SK-N-SH (cell line): ENCODE measurements at regions not wholly inside any gene's neighbourhood (a gene's known extent, or its start where the extent isn't known, plus 50 kb on each side); places are given as distances from the start of the nearest gene placed in this dataset.

Experiments
- CTCF ChIA-PET: fragments of 300-600, 350-600 bp; formaldehyde crosslinking; extraction: SDS; loops from one replicate; lab custom pipeline; 2021; lab: Yijun Ruan, JAX
- POLR2A ChIA-PET: fragments of 350-600 bp; sonication (Branson Sonifier 250); formaldehyde crosslinking; extraction: SDS; loops from one replicate; lab custom pipeline; 2020; ENCODE audit warnings: antibody characterized with exemption, inconsistent platforms; lab: Yijun Ruan, JAX
- DNase-seq: peaks from one replicate; pipeline ENCODE4 v3.0.0; 2012
- H2AFZ ChIP-seq: fragments of 200-600 bp; sonication (generic); 2 replicates; pipeline ENCODE4 v1.8.1; 2016; ENCODE audit warnings: antibody characterized with exemption, mild to moderate bottlenecking, low read depth
- H3F3A ChIP-seq: fragments of 200-600 bp; sonication (generic); replicated peaks from 2 replicates; pipeline ENCODE3; 2016; ENCODE audit warnings: antibody characterized with exemption, mild to moderate bottlenecking; ENCODE audit not compliant: insufficient read depth
- H3K27ac ChIP-seq, 2 experiments: fragments of 200-500 bp in 1 of 2; fragments of 200-600 bp in 1 of 2; sonication (Bioruptor generic) in 1 of 2; sonication (generic), shearing (Covaris generic) in 1 of 2; 2 replicates each; pipeline versions ENCODE4 v1.5.1 to v1.6.1; 2014 to 2016; ENCODE audit warnings: low read depth in 2 of 2, inconsistent platforms in 1 of 2, low read length in 1 of 2, mild to moderate bottlenecking in 1 of 2, mixed read lengths in 1 of 2
- H3K27me3 ChIP-seq: fragments of 200-600 bp; sonication (generic), shearing (Covaris generic); 2 replicates; pipeline ENCODE4 v1.6.1; 2016; ENCODE audit warnings: mixed run types; ENCODE audit not compliant: insufficient read depth
- H3K36me3 ChIP-seq, 2 experiments: fragments of 200-500 bp in 1 of 2; fragments of 200-600 bp in 1 of 2; sonication (Bioruptor generic) in 1 of 2; sonication (generic) in 1 of 2; replicated peaks in 1 of 2; 2 replicates each; pipeline versions ENCODE3 to v1.5.1; 2014 to 2016; ENCODE audit warnings: low read length in 1 of 2, mild to moderate bottlenecking in 1 of 2; ENCODE audit not compliant: insufficient read depth in 2 of 2, control insufficient read depth in 1 of 2
- H3K4me1 ChIP-seq, 2 experiments: fragments of 200-500 bp in 1 of 2; fragments of 200-600 bp in 1 of 2; sonication (Bioruptor generic) in 1 of 2; sonication (generic), shearing (Covaris generic) in 1 of 2; 2 replicates each; pipeline versions ENCODE4 v1.5.1 to v1.6.1; 2014 to 2016; ENCODE audit warnings: low read depth in 1 of 2, low read length in 1 of 2, mixed run types in 1 of 2; ENCODE audit not compliant: insufficient read depth in 2 of 2, control insufficient read depth in 1 of 2
- H3K4me2 ChIP-seq: fragments of 200-600 bp; sonication (generic), shearing (Covaris generic); 2 replicates; pipeline ENCODE4 v1.6.1; 2017; ENCODE audit warnings: mixed run types
- H3K4me3 ChIP-seq, 2 experiments: fragments of 200-500 bp in 1 of 2; fragments of 200-600 bp in 1 of 2; sonication (Bioruptor generic) in 1 of 2; sonication (generic), shearing (Covaris generic) in 1 of 2; 2 replicates each; pipeline versions ENCODE4 v1.5.1 to v1.8.1; 2014 to 2016; ENCODE audit warnings: low read depth in 2 of 2, inconsistent platforms in 1 of 2, low read length in 1 of 2, mild to moderate bottlenecking in 1 of 2, mixed read lengths in 1 of 2, moderate library complexity in 1 of 2
- H3K79me2 ChIP-seq: fragments of 200-600 bp; sonication (generic); 2 replicates; pipeline ENCODE4 v1.8.1; 2017; ENCODE audit warnings: mild to moderate bottlenecking; ENCODE audit not compliant: insufficient read depth
- H3K9ac ChIP-seq: fragments of 200-600 bp; sonication (generic); 2 replicates; pipeline ENCODE4 v1.6.1; 2017; ENCODE audit warnings: mixed run types
- H3K9me2 ChIP-seq: fragments of 200-600 bp; sonication (generic); 2 replicates; pipeline ENCODE4 v1.6.1; 2017; ENCODE audit warnings: mixed run types
- H3K9me3 ChIP-seq: fragments of 200-600 bp; sonication (generic); 2 replicates; pipeline ENCODE4 v1.6.1; 2017; ENCODE audit warnings: mixed run types, mild to moderate bottlenecking, moderate library complexity
- H4K20me1 ChIP-seq: fragments of 200-600 bp; sonication (generic); 2 replicates; pipeline ENCODE4 v1.6.1; 2017; ENCODE audit warnings: mild to moderate bottlenecking, mixed run types; ENCODE audit not compliant: insufficient read depth
- EP300 ChIP-seq, 2 experiments: IDR thresholded peaks; 2 replicates each; pipeline versions ENCODE4 v1.4.0 to v1.6.1; 2012; ENCODE audit warnings: borderline replicate concordance in 1 of 2, low read depth in 1 of 2, low read length in 1 of 2
- FOSL2 ChIP-seq: IDR thresholded peaks from 2 replicates; pipeline ENCODE4 v1.4.0; 2012; ENCODE audit warnings: low read depth, mild to moderate bottlenecking, moderate library complexity, borderline replicate concordance
- FOXM1 ChIP-seq: IDR thresholded peaks from 2 replicates; pipeline ENCODE4 v1.4.0; 2012; ENCODE audit warnings: low read depth, mild to moderate bottlenecking
- MXI1 ChIP-seq: IDR thresholded peaks from 2 replicates; pipeline ENCODE4 v1.6.1; 2012; ENCODE audit warnings: mild to moderate bottlenecking, low read depth, low read length, improper control_type of control experiment
- NFIC ChIP-seq: IDR thresholded peaks from 2 replicates; pipeline ENCODE4 v1.4.0; 2012; ENCODE audit warnings: borderline replicate concordance
- POLR2AphosphoS5 ChIP-seq: IDR thresholded peaks from 2 replicates; pipeline ENCODE4 v1.6.1; 2012; ENCODE audit warnings: low read depth, low read length
- RAD21 ChIP-seq: IDR thresholded peaks from 2 replicates; pipeline ENCODE4 v1.6.1; 2012; ENCODE audit warnings: mild to moderate bottlenecking, low read length
- RCOR1 ChIP-seq: fragments of 150-350 bp; IDR thresholded peaks from 2 replicates; pipeline ENCODE4 v1.6.1; 2017; ENCODE audit warnings: antibody characterized with exemption, low read length
- RFX5 ChIP-seq: IDR thresholded peaks from 2 replicates; pipeline ENCODE4 v1.6.1; 2012; ENCODE audit warnings: mild to moderate bottlenecking, improper control_type of control experiment, low read length
- RXRA ChIP-seq: IDR thresholded peaks from 2 replicates; pipeline ENCODE4 v1.4.0; 2012; ENCODE audit warnings: low read depth, mild to moderate bottlenecking, borderline replicate concordance
- SIN3A ChIP-seq: IDR thresholded peaks from 2 replicates; pipeline ENCODE4 v1.6.1; 2012; ENCODE audit warnings: low read depth, mild to moderate bottlenecking, low read length, moderate library complexity, borderline replicate concordance
- SMC3 ChIP-seq: IDR thresholded peaks from 2 replicates; pipeline ENCODE4 v1.6.1; 2012; ENCODE audit warnings: low read depth, low read length, improper control_type of control experiment
- TAF1 ChIP-seq: IDR thresholded peaks from 2 replicates; pipeline ENCODE4 v1.6.1; 2012; ENCODE audit warnings: low read depth, mild to moderate bottlenecking, low read length, moderate library complexity, borderline replicate concordance
- TEAD4 ChIP-seq: IDR thresholded peaks from 2 replicates; pipeline ENCODE4 v1.4.0; 2012; ENCODE audit warnings: mild to moderate bottlenecking, borderline replicate concordance; ENCODE audit not compliant: insufficient read depth
- USF1 ChIP-seq: IDR thresholded peaks from 2 replicates; pipeline ENCODE4 v1.4.0; 2012; ENCODE audit warnings: low read depth, borderline replicate concordance
- USF2 ChIP-seq: fragments of 150-350 bp; IDR thresholded peaks from 2 replicates; pipeline ENCODE4 v1.6.1; 2017; ENCODE audit warnings: antibody characterized with exemption, low read length, low read depth, borderline replicate concordance
- WGBS: methylation state at CpG from one replicate; pipeline ENCODE4 v1.1.6; 2017; ENCODE audit warnings: low lambda C conversion rate; 5-methylcytosine and 5-hydroxymethylcytosine counted together
- TF ChIP-seq, protein P1 (sequence below): IDR thresholded peaks from 2 replicates; pipeline ENCODE4 v1.4.0; 2012; ENCODE audit warnings: low read depth

- no peak for TF ChIP-seq USF1
Observed at GRCh38 chr2:216564611-216565010, 66.0 kb downstream of the RPL37A start (continued).

DNA sequence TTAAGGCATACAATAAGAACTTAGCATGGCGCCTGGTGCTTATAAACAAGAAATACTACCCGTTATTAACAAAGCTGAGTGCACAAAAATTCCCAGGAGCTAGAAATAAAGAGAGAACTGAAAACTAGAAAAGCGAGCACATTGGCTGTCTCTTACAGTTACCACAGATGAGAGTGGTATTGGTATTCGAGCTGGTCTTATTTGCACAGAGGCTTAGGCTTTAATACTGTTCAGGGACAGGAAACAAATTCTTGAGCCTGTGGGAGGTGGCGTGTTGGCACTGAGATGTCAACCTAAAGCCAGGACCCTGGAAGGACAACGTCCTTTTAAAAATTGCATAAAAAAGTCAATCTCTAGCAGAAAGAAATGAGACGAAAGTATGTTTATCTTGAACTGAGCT lies 67.3 kb upstream of the IGFBP2 start:
- DNase-seq = no peak
- Histone ChIP-seq H3F3A (no peaks in the 10 kb centered on the region), H3K79me2 (no peaks in the 10 kb centered on the region), H3K9me3 (no peaks in the 10 kb centered on the region), H3K9me2 (no peaks in the 10 kb centered on the region), H3K4me3 (no peak overlapping the region), H3K4me1 (peaks cover 0 to 15% of the 10 kb centered on the region in 2 experiments; a peak in 1 of 4 replicates), H3K9ac (no peak overlapping the region), H3K4me2 (no peak overlapping the region), H3K27me3 (no peaks in the 10 kb centered on the region)
- POLR2A ChIA-PET = no interaction called here
- no peak for TF ChIP-seq NFIC
- no peak for TF ChIP-seq EP300 (IDR thresholded peaks at IDR 0.05; ENCODE audit: borderline replicate concordance in 1 of 2, low read depth in 1 of 2, low read length in 1 of 2)
- no peak for TF ChIP-seq USF1
- no peak for TF ChIP-seq FOXM1
- TF ChIP-seq USF2 = no peak
- no peak for TF ChIP-seq TAF1
- no peak for TF ChIP-seq RCOR1
- no peak for TF ChIP-seq RAD21
- TF ChIP-seq FOSL2 = no peak
- TF ChIP-seq, protein P1, sequence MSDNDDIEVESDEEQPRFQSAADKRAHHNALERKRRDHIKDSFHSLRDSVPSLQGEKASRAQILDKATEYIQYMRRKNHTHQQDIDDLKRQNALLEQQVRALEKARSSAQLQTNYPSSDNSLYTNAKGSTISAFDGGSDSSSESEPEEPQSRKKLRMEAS = no peak
- TF ChIP-seq MXI1 = no peak
- TF ChIP-seq RXRA = no peak
- TF ChIP-seq POLR2AphosphoS5 = no peak
- no peak for TF ChIP-seq SIN3A
- TF ChIP-seq SMC3 = no peak
- TF ChIP-seq RFX5 = no peak
- TF ChIP-seq TEAD4 = no peak
- TF ChIP-seq, all 33 proteins: peak for 0
- Histone ChIP-seq H4K20me1 (no peaks in the 10 kb centered on the region), H2AFZ (no peak overlapping the region), H3K27ac (no peak overlapping the region), H3K36me3 (no peaks in the 10 kb centered on the region)
- 62% methylated on average over 7 of the region's 7 CpGs for WGBS
- CTCF ChIA-PET = interaction anchor here (1.0 to 2.1 kb wide), 4 partner anchors 8 to 116 kb away, joined by 3 to 6 read pairs (median 3); no protein-coding TSS in a partner anchor
